Thyroid gland (tissue), 4 donors: ENCODE measurements at regions not wholly inside any gene's neighbourhood (a gene's known extent, or its start where the extent isn't known, plus 50 kb on each side); places are given as distances from the start of the nearest gene placed in this dataset.
"Not testable (repeated sequence)": the region's sequence is repeated elsewhere in the genome, so short reads cannot be mapped to it uniquely, and the experiment has no call there.

Experiments used
- POLR2A ChIP-seq, 2 donors: fragments of 450-650 bp; IDR thresholded peaks; one replicate each; pipeline ENCODE4 v1.6.1; 2017; ENCODE audit warnings: antibody characterized with exemption in 2 of 2, mild to moderate bottlenecking in 2 of 2, moderate library complexity in 1 of 2
- TF ChIP-seq, protein P1 (sequence below), 6 experiments: fragments of 200-600 bp in 3 of 6; fragments of 450-650 bp in 3 of 6; sonication (generic) in 3 of 6; IDR thresholded peaks; one replicate each; pipeline ENCODE4 v1.5.1; 2016 to 2019; ENCODE audit warnings: antibody characterized with exemption in 6 of 6, mild to moderate bottlenecking in 2 of 6, inconsistent platforms in 1 of 6, moderate library complexity in 1 of 6

DNA sequence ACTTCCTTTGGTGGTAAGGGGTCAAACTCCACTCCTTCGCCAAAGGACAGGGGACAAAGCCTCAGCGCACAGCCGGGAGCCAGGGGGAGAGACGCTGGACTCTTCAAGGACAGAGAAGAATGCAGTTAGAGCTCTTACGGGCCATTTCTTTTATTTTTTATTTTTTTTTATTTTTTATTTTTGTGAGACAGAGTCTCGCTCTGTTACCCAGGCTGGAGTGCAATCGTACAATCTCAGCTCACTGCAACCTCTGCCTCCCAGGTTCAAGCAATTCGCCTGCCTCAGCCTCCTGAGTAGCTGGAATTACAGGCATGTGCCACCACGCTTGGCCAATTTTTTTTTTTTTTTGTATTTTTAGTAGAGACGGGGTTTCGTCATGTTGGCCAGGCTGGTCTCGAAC lies 93.2 kb upstream of the RPH3AL start, which contains the start of gene RFLNB:
- not testable (repeated sequence) for TF ChIP-seq POLR2A (IDR thresholded peaks at IDR 0.05)
- TF ChIP-seq, protein P1, sequence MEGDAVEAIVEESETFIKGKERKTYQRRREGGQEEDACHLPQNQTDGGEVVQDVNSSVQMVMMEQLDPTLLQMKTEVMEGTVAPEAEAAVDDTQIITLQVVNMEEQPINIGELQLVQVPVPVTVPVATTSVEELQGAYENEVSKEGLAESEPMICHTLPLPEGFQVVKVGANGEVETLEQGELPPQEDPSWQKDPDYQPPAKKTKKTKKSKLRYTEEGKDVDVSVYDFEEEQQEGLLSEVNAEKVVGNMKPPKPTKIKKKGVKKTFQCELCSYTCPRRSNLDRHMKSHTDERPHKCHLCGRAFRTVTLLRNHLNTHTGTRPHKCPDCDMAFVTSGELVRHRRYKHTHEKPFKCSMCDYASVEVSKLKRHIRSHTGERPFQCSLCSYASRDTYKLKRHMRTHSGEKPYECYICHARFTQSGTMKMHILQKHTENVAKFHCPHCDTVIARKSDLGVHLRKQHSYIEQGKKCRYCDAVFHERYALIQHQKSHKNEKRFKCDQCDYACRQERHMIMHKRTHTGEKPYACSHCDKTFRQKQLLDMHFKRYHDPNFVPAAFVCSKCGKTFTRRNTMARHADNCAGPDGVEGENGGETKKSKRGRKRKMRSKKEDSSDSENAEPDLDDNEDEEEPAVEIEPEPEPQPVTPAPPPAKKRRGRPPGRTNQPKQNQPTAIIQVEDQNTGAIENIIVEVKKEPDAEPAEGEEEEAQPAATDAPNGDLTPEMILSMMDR (IDR thresholded peaks at IDR 0.05), result not testable (repeated sequence)
